CD4-positive, CD25-positive, alpha-beta regulatory T cell (primary cell): ENCODE measurements at regions not wholly inside any gene's neighbourhood (a gene's known extent, or its start where the extent isn't known, plus 50 kb on each side); places are given as distances from the start of the nearest gene placed in this dataset.
"Not testable (repeated sequence)": the region's sequence is repeated elsewhere in the genome, so short reads cannot be mapped to it uniquely, and the experiment has no call there.

Source experiments
- ATAC-seq, 2 donors: fragments of 150-1000 bp; cut with Tn5 transposase; one replicate each; pipeline ENCODE4 v1.10.0; 2021; ENCODE audit warnings: low read depth in 2 of 2, moderate number of reproducible peaks in 2 of 2, moderate library complexity in 1 of 2
- DNase-seq, 3 donors: peaks; one replicate each; pipeline versions ENCODE4 v3.0.0 to v3.0.0-alpha.2; 2012 to 2022; ENCODE audit warnings: mixed read lengths in 1 of 3
- H3K27ac ChIP-seq: one replicate; pipeline ENCODE4 v1.7.0; 2013; ENCODE audit warnings: mild to moderate bottlenecking, low read length; ENCODE audit not compliant: insufficient read depth, poor library complexity, severe bottlenecking
- H3K27me3 ChIP-seq: one replicate; pipeline ENCODE4 v1.7.0; 2013; ENCODE audit warnings: low read length; ENCODE audit not compliant: control insufficient read depth, insufficient read depth
- H3K36me3 ChIP-seq: one replicate; pipeline ENCODE4 v1.7.0; 2013; ENCODE audit warnings: mild to moderate bottlenecking, low read length, moderate library complexity; ENCODE audit not compliant: control insufficient read depth, insufficient read depth
- H3K4me1 ChIP-seq: 2 replicates; pipeline ENCODE4 v1.7.0; 2013; ENCODE audit warnings: mild to moderate bottlenecking, low read length; ENCODE audit not compliant: insufficient read depth, control insufficient read depth, poor library complexity, severe bottlenecking
- H3K4me3 ChIP-seq: one replicate; pipeline ENCODE4 v1.7.0; 2013; ENCODE audit warnings: low read depth, mild to moderate bottlenecking, low read length, moderate library complexity
- H3K9me3 ChIP-seq, 2 experiments: 1 replicate in 1 of 2; 2 replicates in 1 of 2; pipeline ENCODE4 v1.7.0; 2013; ENCODE audit warnings: low read length in 2 of 2, mild to moderate bottlenecking in 1 of 2, moderate library complexity in 1 of 2; ENCODE audit not compliant: control insufficient read depth in 2 of 2
- H3K27ac Mint-ChIP-seq, 3 donors: one replicate each; pipeline ENCODE4 v1.8.0; 2020 to 2022; ENCODE audit warnings: mild to moderate bottlenecking in 3 of 3, mixed read lengths in 3 of 3, moderate library complexity in 2 of 3
- H3K27me3 Mint-ChIP-seq: one replicate; pipeline ENCODE4 v1.8.0; 2022; ENCODE audit warnings: mild to moderate bottlenecking, mixed read lengths
- H3K36me3 Mint-ChIP-seq: one replicate; pipeline ENCODE4 v1.8.0; 2020; ENCODE audit warnings: mixed read lengths
- H3K4me1 Mint-ChIP-seq, 4 donors: one replicate each; pipeline ENCODE4 v1.8.0; 2020 to 2022; ENCODE audit warnings: mixed read lengths in 4 of 4, mild to moderate bottlenecking in 1 of 4
- H3K4me3 Mint-ChIP-seq, 4 donors: one replicate each; pipeline ENCODE4 v1.8.0; 2020 to 2022; ENCODE audit warnings: mild to moderate bottlenecking in 4 of 4, mixed read lengths in 4 of 4, moderate library complexity in 3 of 4
- H3K9me3 Mint-ChIP-seq, 7 donors: one replicate each; pipeline ENCODE4 v1.8.0; 2020 to 2022; ENCODE audit warnings: mixed read lengths in 7 of 7, mild to moderate bottlenecking in 3 of 7, moderate library complexity in 2 of 7

DNA sequence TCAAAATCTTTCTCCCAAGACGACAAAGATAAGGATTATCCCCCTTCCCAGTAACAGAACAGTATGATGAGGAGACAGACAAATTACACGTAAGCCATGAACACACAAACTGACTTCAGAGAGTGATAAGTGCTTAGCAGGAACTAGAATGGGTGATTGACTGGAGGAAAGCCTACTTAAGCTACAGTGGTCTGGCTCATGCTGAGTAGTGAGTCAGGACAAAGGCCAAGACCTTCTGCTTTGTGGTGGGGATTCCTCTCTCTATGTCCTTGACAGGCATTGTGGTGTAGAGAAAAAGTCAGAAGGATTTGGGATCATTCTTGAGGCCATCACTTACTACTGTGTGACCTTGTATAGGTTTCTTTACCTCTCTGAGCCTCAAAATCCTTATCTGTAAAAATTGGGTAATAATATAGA is 381.9 kb upstream of the CCL2 start:
- Histone ChIP-seq H3K36me3 (no peaks in the 10 kb centered on the region), H3K4me1 (no peaks in the 10 kb centered on the region), H3K27me3 (no peaks in the 10 kb centered on the region), H3K27ac (no peak overlapping the region), H3K9me3 (no peaks in the 10 kb centered on the region), H3K4me3 (no peak overlapping the region)
- DNase-seq (no peak), ATAC-seq (no peak)
- H3K27me3 Mint-ChIP-seq, result peaks cover 12% of the 10 kb centered on the region
- H3K36me3 Mint-ChIP-seq, result no peaks in the 10 kb centered on the region
- H3K4me3 Mint-ChIP-seq, result no peak overlapping the region
- H3K9me3 Mint-ChIP-seq, result peaks cover 0 to 3% (median under 1%) of the 10 kb centered on the region in 7 donors
- H3K4me1 Mint-ChIP-seq, result no peaks in the 10 kb centered on the region
- no peak overlapping the region for H3K27ac Mint-ChIP-seq

DNA sequence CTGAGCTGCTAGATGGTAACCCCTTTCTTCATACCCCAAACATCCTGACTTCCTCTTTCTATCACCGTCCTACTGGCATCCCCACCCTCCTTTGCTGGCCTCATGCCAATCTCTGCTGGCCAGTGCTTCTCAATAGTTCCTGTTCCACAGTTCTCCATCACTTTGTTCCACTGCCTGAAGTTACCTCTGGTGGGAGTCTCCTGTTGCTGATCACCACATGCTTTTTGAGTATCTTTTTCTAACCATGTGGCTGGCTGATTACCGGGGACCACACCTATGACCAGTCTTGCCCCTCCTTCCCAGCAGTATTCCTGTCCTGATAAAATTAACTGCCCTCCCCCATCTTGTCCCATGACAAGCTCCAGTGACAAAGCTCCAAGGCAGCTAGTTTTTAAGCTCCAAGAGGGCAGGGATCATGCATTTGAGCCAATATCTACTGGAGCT is 380.4 kb upstream of the CCL2 start:
- Mint-ChIP-seq H3K27me3 (peaks cover 12% of the 10 kb centered on the region), H3K27ac (no peak overlapping the region), H3K9me3 (peaks cover 0 to 9% (median 1%) of the 10 kb centered on the region in 7 donors), H3K36me3 (no peaks in the 10 kb centered on the region), H3K4me1 (no peaks in the 10 kb centered on the region), H3K4me3 (no peak overlapping the region)
- H3K27me3 ChIP-seq, result no peaks in the 10 kb centered on the region
- no peaks in the 10 kb centered on the region for H3K4me1 ChIP-seq
- DNase-seq, result no peak
- no peaks in the 10 kb centered on the region for H3K36me3 ChIP-seq
- H3K9me3 ChIP-seq, result no peaks in the 10 kb centered on the region
- H3K4me3 ChIP-seq, result no peak overlapping the region
- no peak for ATAC-seq
- no peak overlapping the region for H3K27ac ChIP-seq

DNA sequence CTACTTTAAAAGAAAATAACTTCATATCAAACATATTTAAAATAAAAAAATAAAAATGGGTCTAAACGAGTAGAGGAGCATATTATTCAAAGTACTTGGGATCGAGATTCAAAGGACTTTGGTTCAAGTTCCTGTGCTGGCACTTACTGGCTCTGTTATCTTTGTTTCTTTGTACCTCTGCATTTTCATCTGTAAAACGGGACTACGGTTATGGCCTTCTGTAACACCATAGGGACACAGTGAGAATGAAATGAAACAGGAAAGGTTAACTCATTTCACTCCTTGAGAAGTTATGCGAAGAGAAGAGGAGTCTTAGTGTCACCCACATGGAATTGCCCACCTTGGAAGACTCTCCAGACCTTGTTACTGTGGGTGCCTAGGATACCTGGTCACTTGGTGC is 379.1 kb upstream of the CCL2 start:
- no peak for ATAC-seq

DNA sequence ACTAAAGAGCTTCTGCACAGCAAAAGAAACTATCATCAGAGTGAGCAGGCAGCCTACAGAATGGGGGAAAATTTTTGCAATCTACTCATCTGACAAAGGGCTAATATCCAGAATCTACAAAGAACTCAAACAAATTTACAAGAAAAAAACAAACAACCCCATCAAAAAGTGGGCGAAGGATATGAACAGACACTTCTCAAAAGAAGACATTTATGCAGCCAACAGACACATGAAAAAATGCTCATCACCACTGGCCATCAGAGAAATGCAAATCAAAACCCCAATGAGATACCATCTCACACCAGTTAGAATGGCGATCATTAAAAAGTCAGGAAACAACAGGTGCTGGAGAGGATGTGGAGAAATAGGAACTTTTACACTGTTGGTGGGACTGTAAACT is 372.8 kb upstream of the CCL2 start:
- not testable (repeated sequence) for ATAC-seq, H3K4me3 ChIP-seq, H3K27ac Mint-ChIP-seq

More for the DNA sequence above, 379.1 kb upstream of the CCL2 start:
- Mint-ChIP-seq H3K9me3 (peaks cover 0 to 8% (median 0%) of the 10 kb centered on the region in 7 donors), H3K4me3 (no peak overlapping the region), H3K36me3 (no peaks in the 10 kb centered on the region), H3K27me3 (peaks cover 7% of the 10 kb centered on the region), H3K4me1 (no peaks in the 10 kb centered on the region), H3K27ac (no peak overlapping the region)
- H3K36me3 ChIP-seq, result no peaks in the 10 kb centered on the region
- H3K27ac ChIP-seq, result no peak overlapping the region
- no peak for DNase-seq
- no peaks in the 10 kb centered on the region for H3K27me3 ChIP-seq
- no peaks in the 10 kb centered on the region for H3K9me3 ChIP-seq
- no peaks in the 10 kb centered on the region for H3K4me1 ChIP-seq
- no peak overlapping the region for H3K4me3 ChIP-seq

DNA sequence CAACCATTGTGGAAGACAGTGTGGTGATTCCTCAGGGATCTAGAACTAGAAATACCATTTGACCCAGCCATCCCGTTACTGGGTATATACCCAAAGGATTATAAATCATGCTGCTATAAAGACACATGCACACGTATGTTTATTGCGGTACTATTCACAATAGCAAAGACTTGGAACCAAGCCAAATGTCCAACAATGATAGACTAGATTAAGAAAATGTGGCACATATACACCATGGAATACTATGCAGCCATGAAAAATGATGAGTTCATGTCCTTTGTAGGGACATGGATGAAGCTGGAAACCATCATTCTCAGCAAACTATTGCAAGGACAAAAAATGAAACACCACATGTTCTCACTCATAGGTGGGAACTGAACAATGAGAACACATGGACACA is 372.4 kb upstream of the CCL2 start:
- not testable (repeated sequence) for H3K4me3 Mint-ChIP-seq, H3K36me3 ChIP-seq, H3K4me3 ChIP-seq, H3K27ac Mint-ChIP-seq, H3K9me3 ChIP-seq, ATAC-seq, H3K9me3 Mint-ChIP-seq, H3K4me1 ChIP-seq, H3K4me1 Mint-ChIP-seq, H3K27ac ChIP-seq, H3K36me3 Mint-ChIP-seq, H3K27me3 ChIP-seq, DNase-seq, H3K27me3 Mint-ChIP-seq

More for the DNA sequence above, 372.8 kb upstream of the CCL2 start:
- not testable (repeated sequence) for H3K4me1 Mint-ChIP-seq, H3K36me3 Mint-ChIP-seq, H3K27ac ChIP-seq, H3K36me3 ChIP-seq, DNase-seq, H3K9me3 ChIP-seq, H3K27me3 Mint-ChIP-seq, H3K4me3 Mint-ChIP-seq, H3K4me1 ChIP-seq, H3K27me3 ChIP-seq, H3K9me3 Mint-ChIP-seq

DNA sequence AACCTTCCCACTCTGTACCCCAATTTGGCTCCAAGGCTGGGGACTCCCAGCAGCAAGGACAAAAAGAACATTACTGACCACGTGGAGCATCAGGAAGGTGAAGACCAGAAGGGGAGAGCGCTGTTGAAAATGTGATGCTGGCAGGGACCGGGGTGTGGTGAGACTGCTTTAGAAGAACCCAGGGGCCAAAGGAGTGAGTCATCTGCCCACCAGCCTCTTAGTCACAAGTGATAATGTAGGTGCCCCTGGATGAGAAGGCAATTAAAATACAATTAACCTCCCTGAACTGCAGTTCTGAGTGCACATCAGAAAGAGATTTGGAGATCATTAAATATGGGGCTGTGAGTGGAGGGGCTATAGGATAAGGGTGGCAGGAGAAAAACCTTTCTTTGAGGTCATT is 366.6 kb upstream of the CCL2 start:
- H3K4me1 ChIP-seq, result no peaks in the 10 kb centered on the region
- H3K9me3 Mint-ChIP-seq, result peaks cover 0 to 5% (median 1%) of the 10 kb centered on the region in 7 donors
- no peaks in the 10 kb centered on the region for H3K36me3 Mint-ChIP-seq
- no peaks in the 10 kb centered on the region for H3K9me3 ChIP-seq
- no peak overlapping the region for H3K27ac ChIP-seq
- H3K36me3 ChIP-seq, result no peaks in the 10 kb centered on the region
- no peaks in the 10 kb centered on the region for H3K4me1 Mint-ChIP-seq
- no peak for ATAC-seq
- DNase-seq, result no peak
- no peak overlapping the region for H3K27ac Mint-ChIP-seq
- no peak overlapping the region for H3K4me3 ChIP-seq
- peaks cover 5% of the 10 kb centered on the region for H3K27me3 Mint-ChIP-seq
- H3K4me3 Mint-ChIP-seq, result no peak overlapping the region
- H3K27me3 ChIP-seq, result no peaks in the 10 kb centered on the region

DNA sequence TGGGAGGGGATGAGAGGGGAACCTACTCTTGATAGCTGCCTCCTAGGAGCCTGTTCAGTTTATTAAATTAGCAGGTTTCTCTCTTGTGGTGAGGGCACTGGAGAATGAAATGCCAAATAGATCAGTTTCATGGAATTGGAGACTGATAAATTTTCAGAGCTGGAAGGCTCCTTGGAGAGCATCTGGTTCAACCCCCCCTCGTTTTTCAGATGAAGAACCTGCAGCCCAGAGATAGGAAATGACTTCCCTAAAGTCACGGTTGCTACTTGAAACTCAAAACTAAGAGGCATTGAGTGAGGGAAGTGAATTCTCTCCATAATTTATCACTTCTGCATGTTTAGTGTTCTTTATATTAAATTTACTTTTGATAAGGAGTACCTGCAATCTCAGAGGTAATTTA is 366.0 kb upstream of the CCL2 start:
- Mint-ChIP-seq H3K4me1 (no peaks in the 10 kb centered on the region), H3K27me3 (peaks cover 5% of the 10 kb centered on the region), H3K36me3 (no peaks in the 10 kb centered on the region), H3K27ac (no peak overlapping the region), H3K9me3 (peaks cover 0 to 2% (median 0%) of the 10 kb centered on the region in 7 donors), H3K4me3 (no peak overlapping the region)
- no peak overlapping the region for H3K27ac ChIP-seq
- no peaks in the 10 kb centered on the region for H3K27me3 ChIP-seq
- no peaks in the 10 kb centered on the region for H3K9me3 ChIP-seq
- H3K4me1 ChIP-seq, result no peaks in the 10 kb centered on the region
- ATAC-seq, result no peak
- no peak overlapping the region for H3K4me3 ChIP-seq
- DNase-seq, result no peak
- no peaks in the 10 kb centered on the region for H3K36me3 ChIP-seq

DNA sequence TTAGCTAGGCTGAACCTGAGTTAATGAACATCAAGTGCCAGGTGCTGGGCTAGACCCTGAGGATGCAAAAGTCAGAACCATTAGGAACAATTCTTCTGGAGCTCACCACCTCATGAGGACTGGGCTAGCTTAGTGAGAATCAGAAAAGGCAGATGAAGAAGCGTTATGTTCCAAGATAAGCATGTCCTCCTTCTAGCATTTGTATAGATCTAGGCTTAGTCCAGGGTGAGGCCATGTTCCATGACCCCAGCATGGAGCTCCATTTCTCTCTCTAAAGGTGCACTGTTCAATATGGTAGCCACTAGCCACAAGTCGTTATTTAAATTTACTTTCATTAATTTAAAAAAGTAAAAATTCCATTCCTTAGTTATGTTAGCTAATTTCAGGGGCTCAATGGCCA is 365.3 kb upstream of the CCL2 start:
- Mint-ChIP-seq H3K4me3 (no peak overlapping the region), H3K27ac (no peak overlapping the region), H3K4me1 (no peaks in the 10 kb centered on the region), H3K9me3 (peaks cover 0 to 2% (median 0%) of the 10 kb centered on the region in 7 donors), H3K36me3 (no peaks in the 10 kb centered on the region), H3K27me3 (peaks cover 5% of the 10 kb centered on the region)
- Histone ChIP-seq H3K9me3 (no peaks in the 10 kb centered on the region), H3K27ac (no peak overlapping the region), H3K4me3 (no peak overlapping the region), H3K4me1 (no peaks in the 10 kb centered on the region), H3K27me3 (no peaks in the 10 kb centered on the region), H3K36me3 (no peaks in the 10 kb centered on the region)
- DNase-seq (no peak), ATAC-seq (no peak)
